Breast epithelium (tissue), 4 donors: ENCODE measurements at regions not wholly inside any gene's neighbourhood (a gene's known extent, or its start where the extent isn't known, plus 50 kb on each side); places are given as distances from the start of the nearest gene placed in this dataset.

Experiments used
- DNase-seq, 2 donors: peaks; one replicate each; pipeline ENCODE4 v3.0.0-alpha.2; 2019; ENCODE audit warnings: low spot score in 2 of 2
- H3K27ac ChIP-seq, 2 donors: fragments of 200-600 bp; sonication (generic) in 1 of 2; one replicate each; pipeline ENCODE4 v1.5.1; 2016 to 2019; ENCODE audit warnings: mild to moderate bottlenecking in 1 of 2
- H3K27me3 ChIP-seq, 2 donors: fragments of 200-600 bp; sonication (generic) in 1 of 2; one replicate each; pipeline versions ENCODE4 v1.5.1 to v1.6.0; 2017 to 2019; ENCODE audit warnings: control low read depth in 1 of 2, mild to moderate bottlenecking in 1 of 2
- H3K36me3 ChIP-seq: fragments of 200-600 bp; one replicate; pipeline ENCODE4 v1.5.1; 2019
- H3K4me1 ChIP-seq, 2 donors: fragments of 200-600 bp; sonication (generic); one replicate each; pipeline ENCODE4 v1.5.1; 2016 to 2019; ENCODE audit warnings: control low read depth in 1 of 2
- H3K4me3 ChIP-seq, 3 donors: fragments of 200-600 bp; sonication (generic); 1 replicate in 2 of 3; 2 replicates in 1 of 3; pipeline ENCODE4 v1.5.1; 2016 to 2019; ENCODE audit warnings: mild to moderate bottlenecking in 3 of 3, moderate library complexity in 2 of 3
- H3K9me3 ChIP-seq, 2 donors: fragments of 200-600 bp; sonication (generic) in 1 of 2; one replicate each; pipeline ENCODE4 v1.5.1; 2016 to 2019; ENCODE audit warnings: control low read depth in 1 of 2
- POLR2A ChIP-seq: fragments of 450-650 bp; IDR thresholded peaks from one replicate; pipeline ENCODE4 v1.6.1; 2016; ENCODE audit warnings: antibody characterized with exemption, mild to moderate bottlenecking, moderate library complexity
- POLR2AphosphoS5 ChIP-seq, 3 donors: sonication (generic); formaldehyde crosslinking; IDR thresholded peaks; one replicate each; pipeline ENCODE4 v1.6.1; 2017; ENCODE audit warnings: antibody characterized with exemption in 3 of 3
- intact Hi-C: fragments of 100-400 bp; cut with DNase I; formaldehyde crosslinking; loops from one replicate; pipeline ENCODE4 v1.15.1; 2023; ENCODE audit warnings: low total_unique reads
- TF ChIP-seq, protein P1 (sequence below), 3 donors: fragments of 450-650 bp; IDR thresholded peaks; one replicate each; pipeline ENCODE4 v1.5.1; 2016 to 2017; ENCODE audit warnings: antibody characterized with exemption in 3 of 3, mild to moderate bottlenecking in 3 of 3, moderate library complexity in 3 of 3

DNA sequence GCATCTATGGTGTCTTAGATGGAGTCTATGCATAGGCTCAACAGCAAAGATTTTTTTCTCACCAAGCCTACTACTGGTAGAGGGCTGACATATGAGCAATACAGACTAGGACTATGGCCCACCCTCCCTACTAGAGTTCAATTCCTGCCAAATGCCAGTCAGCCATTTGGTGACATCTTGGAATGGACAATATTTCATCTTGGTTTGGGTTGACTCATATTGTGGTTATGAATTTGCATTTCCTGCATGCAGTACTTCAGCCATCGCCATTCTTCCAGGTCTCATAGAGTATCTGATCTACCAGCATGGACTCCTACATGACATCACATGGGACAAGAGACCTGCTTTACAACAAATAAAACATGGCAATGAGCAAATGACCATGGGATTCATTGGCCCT lies 778.1 kb upstream of the SOX9 start:
- intact Hi-C loops = no loop called here
- Histone ChIP-seq H3K4me3 (no peak overlapping the region), H3K4me1 (no peaks in the 10 kb centered on the region), H3K27ac (no peak overlapping the region), H3K9me3 (no peaks in the 10 kb centered on the region), H3K27me3 (no peaks in the 10 kb centered on the region), H3K36me3 (no peaks in the 10 kb centered on the region)
- DNase-seq = no peak
- TF ChIP-seq POLR2A (no peak), POLR2AphosphoS5 (IDR thresholded peaks at IDR 0.05) (no peak)
- TF ChIP-seq, protein P1, sequence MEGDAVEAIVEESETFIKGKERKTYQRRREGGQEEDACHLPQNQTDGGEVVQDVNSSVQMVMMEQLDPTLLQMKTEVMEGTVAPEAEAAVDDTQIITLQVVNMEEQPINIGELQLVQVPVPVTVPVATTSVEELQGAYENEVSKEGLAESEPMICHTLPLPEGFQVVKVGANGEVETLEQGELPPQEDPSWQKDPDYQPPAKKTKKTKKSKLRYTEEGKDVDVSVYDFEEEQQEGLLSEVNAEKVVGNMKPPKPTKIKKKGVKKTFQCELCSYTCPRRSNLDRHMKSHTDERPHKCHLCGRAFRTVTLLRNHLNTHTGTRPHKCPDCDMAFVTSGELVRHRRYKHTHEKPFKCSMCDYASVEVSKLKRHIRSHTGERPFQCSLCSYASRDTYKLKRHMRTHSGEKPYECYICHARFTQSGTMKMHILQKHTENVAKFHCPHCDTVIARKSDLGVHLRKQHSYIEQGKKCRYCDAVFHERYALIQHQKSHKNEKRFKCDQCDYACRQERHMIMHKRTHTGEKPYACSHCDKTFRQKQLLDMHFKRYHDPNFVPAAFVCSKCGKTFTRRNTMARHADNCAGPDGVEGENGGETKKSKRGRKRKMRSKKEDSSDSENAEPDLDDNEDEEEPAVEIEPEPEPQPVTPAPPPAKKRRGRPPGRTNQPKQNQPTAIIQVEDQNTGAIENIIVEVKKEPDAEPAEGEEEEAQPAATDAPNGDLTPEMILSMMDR (IDR thresholded peaks at IDR 0.05) = no peak

DNA sequence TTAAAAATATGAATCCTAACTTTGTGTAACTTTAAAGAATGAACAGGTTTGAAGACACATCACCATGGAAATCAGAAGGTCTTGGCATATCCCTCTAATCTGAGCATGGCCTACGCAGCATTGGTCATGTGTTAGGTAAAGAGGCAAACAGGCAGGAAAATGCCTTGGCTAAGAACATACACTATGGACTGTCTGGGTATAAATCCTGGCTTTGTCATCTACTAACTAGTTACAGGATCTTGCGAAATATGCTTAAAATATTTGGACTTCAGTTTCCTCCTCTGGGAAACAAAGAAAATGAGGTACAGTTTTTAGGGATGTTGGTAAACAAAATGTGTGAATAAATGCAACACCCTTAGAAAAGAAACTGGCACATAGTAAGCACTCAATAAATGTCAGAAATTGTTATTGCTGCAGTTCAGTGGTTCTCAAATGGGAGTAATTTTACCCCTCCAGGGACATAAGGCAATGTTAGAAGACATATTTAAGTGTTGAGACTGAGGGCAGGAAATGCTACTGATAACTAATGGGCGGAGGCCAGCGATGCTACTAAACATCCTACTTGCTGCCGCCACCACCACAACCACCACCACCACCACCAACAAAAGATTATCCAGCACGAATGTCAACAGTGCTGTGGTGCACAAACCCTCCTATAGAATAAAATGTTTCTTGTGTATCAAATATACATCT lies 770.8 kb upstream of the SOX9 start:
- H3K27me3 ChIP-seq = no peaks in the 10 kb centered on the region
- no peaks in the 10 kb centered on the region for H3K4me1 ChIP-seq
- no peak overlapping the region for H3K27ac ChIP-seq
- no peaks in the 10 kb centered on the region for H3K36me3 ChIP-seq
- no peak for TF ChIP-seq POLR2AphosphoS5 (IDR thresholded peaks at IDR 0.05)
- TF ChIP-seq, protein P1 (IDR thresholded peaks at IDR 0.05) = no peak
- no peak for TF ChIP-seq POLR2A
- no peaks in the 10 kb centered on the region for H3K9me3 ChIP-seq
- intact Hi-C loops = no loop called here
- no peak overlapping the region for H3K4me3 ChIP-seq
- DNase-seq = no peak

DNA sequence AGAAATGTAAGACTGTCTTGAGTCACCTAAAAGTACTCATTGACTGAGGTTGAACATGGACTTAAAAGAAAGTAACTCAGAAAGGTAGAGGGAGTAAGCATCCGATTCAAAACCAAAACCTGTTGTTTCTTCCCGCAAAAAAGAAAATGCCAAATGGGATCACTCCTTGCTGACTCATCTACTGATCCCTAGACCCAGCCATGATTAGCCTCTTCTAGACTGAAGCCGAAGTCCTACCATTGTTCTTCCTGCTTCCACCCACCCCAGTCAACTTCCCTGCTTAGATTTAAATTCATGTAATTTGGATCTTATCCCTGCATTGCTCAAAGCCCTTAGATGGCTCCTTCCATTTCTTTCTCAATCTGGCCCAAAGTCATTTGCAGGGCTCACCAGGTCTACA lies 760.5 kb upstream of the SOX9 start:
- Histone ChIP-seq H3K4me3 (no peak overlapping the region), H3K36me3 (no peaks in the 10 kb centered on the region), H3K9me3 (no peaks in the 10 kb centered on the region), H3K27me3 (no peaks in the 10 kb centered on the region), H3K4me1 (no peaks in the 10 kb centered on the region), H3K27ac (no peak overlapping the region)
- TF ChIP-seq, protein P1 (IDR thresholded peaks at IDR 0.05) = no peak
- TF ChIP-seq POLR2AphosphoS5 (IDR thresholded peaks at IDR 0.05) (no peak), POLR2A (no peak)
- intact Hi-C loops = no loop called here
- no peak for DNase-seq

DNA sequence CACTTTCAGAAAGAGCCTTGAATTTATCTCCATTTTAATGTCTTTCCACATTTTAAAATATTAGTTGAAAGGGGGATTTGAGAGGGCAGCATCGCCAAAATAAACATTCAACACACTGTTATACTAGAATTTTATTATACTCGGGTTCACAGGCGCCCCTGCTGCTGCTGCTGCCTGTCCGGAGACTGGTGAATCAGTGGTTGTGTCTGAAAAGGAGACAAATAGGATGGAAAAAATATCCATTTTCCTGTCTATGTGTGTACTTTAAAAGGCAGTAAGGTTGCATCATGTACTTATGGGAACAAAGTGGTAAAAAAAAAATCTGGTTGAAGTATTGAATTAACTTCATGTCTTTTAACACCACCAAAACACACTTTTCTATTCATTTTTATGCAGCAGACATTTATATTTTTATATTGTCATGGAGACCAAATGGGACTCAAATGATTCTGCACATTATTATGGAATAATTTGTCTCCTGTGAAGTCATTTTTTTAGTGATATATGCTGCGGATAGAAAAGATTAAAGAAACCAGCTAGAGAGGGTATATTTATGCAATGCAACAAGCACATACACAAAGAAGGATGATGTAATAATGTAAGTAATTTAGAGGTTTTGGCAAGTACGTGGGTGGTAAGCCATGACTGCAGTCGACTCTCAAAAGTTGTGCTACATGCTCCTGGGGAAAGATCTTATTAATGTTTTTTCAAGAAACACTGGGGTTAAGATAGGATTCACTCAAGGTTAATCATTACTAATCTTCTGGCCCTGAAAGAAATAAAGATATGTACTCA lies 759.0 kb upstream of the SOX9 start:
- Histone ChIP-seq H3K4me3 (no peak overlapping the region), H3K27me3 (no peaks in the 10 kb centered on the region), H3K4me1 (no peaks in the 10 kb centered on the region), H3K36me3 (no peaks in the 10 kb centered on the region), H3K9me3 (no peaks in the 10 kb centered on the region), H3K27ac (no peak overlapping the region)
- DNase-seq = no peak
- intact Hi-C loops = no loop called here
- TF ChIP-seq POLR2AphosphoS5 (IDR thresholded peaks at IDR 0.05) (no peak), POLR2A (no peak)
- TF ChIP-seq, protein P1 (IDR thresholded peaks at IDR 0.05) = no peak

DNA sequence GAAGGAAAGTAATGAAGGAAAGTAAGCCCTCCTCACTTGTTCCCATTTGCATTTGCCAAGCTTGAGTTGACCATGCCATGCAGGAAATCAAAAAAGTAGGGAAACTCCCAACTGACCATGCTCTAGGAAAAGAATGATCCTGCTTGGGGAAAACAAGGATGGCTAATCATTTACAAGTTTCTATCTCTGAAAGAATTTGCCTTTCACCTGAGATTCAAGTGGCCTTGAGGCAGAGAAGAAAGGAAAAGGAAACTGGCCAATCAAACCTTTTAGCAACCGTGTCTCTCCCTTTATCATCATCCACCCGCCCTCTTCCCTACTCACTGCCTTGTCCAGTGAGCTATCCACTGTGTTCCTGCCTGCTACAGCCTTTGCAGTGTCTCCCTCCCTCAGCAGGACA lies 757.2 kb upstream of the SOX9 start:
- H3K4me3 ChIP-seq = no peak overlapping the region
- intact Hi-C loops = no loop called here
- H3K4me1 ChIP-seq = no peaks in the 10 kb centered on the region
- TF ChIP-seq, protein P1 (IDR thresholded peaks at IDR 0.05) = no peak
- no peaks in the 10 kb centered on the region for H3K27me3 ChIP-seq
- H3K27ac ChIP-seq = no peak overlapping the region
- DNase-seq = no peak
- no peaks in the 10 kb centered on the region for H3K9me3 ChIP-seq
- H3K36me3 ChIP-seq = no peaks in the 10 kb centered on the region
